Endothelial cell of umbilical vein (primary cell): ENCODE measurements at regions not wholly inside any gene's neighbourhood (a gene's known extent, or its start where the extent isn't known, plus 50 kb on each side); places are given as distances from the start of the nearest gene placed in this dataset.

Experiments
- BruUV-seq: library from RNA; stranded (reverse); fragments of 400-500 nt; replicated peaks from 2 replicates; lab custom pipeline; 2021; lab: Mats Ljungman, UMichigan
- CTCF ChIA-PET: fragments of 300-600, 350-600 bp; sonication (Branson Sonifier 250); formaldehyde crosslinking; loops from one replicate; lab custom pipeline; 2021; ENCODE audit warnings: antibody characterized with exemption, inconsistent platforms; lab: Charles Lee
- POLR2A ChIA-PET: fragments of 300-600, 350-600 bp; sonication (Branson Sonifier 250); formaldehyde crosslinking; loops from one replicate; lab custom pipeline; 2021; ENCODE audit warnings: antibody characterized with exemption, inconsistent platforms; lab: Charles Lee
- DNase-seq: peaks from one replicate; pipeline ENCODE4 v3.0.0-alpha.2; 2011; ENCODE audit warnings: low read depth, low spot score
- FAIRE-seq: peaks from 2 replicates; lab custom pipeline; 2011; peaks lifted over from hg19 to GRCh38; lab: Jason Lieb, UNC
- H2AFZ ChIP-seq: 2 replicates; pipeline ENCODE4 v1.6.0; 2012; ENCODE audit warnings: low read depth, low read length, control low read depth, inconsistent platforms
- H3K27ac ChIP-seq: 2 replicates; pipeline ENCODE4 v1.5.1; 2011; ENCODE audit warnings: low read depth, mild to moderate bottlenecking, control low read depth, low read length, moderate library complexity; ENCODE audit not compliant: insufficient read depth
- H3K27me3 ChIP-seq, 2 experiments: 2 replicates each; pipeline versions ENCODE4 v1.6.0 to v1.6.1; 2011; ENCODE audit warnings: low read length in 2 of 2, mixed read lengths in 1 of 2; ENCODE audit not compliant: control insufficient read depth in 2 of 2, insufficient read depth in 2 of 2
- H3K36me3 ChIP-seq, 2 experiments: 2 replicates in 1 of 2; 3 replicates in 1 of 2; pipeline ENCODE4 v1.5.1; 2011; ENCODE audit warnings: low read length in 2 of 2, mild to moderate bottlenecking in 1 of 2, moderate library complexity in 1 of 2; ENCODE audit not compliant: control insufficient read depth in 2 of 2, insufficient read depth in 2 of 2; ENCODE audit errors: extremely low read depth in 1 of 2
- H3K4me1 ChIP-seq: 3 replicates; pipeline ENCODE4 v1.5.1; 2011; ENCODE audit warnings: mild to moderate bottlenecking, low read length; ENCODE audit not compliant: control insufficient read depth, insufficient read depth; ENCODE audit errors: extremely low read depth
- H3K4me2 ChIP-seq: 2 replicates; pipeline ENCODE4 v1.6.1; 2011; ENCODE audit warnings: low read length, control low read depth, mixed read lengths; ENCODE audit not compliant: insufficient read depth
- H3K4me3 ChIP-seq, 3 experiments: fragments of 200-600 bp in 1 of 3; sonication (generic), shearing (Covaris generic) in 1 of 3; replicated peaks in 1 of 3; 2 replicates each; pipeline ENCODE4 v1.5.1; 2011 to 2016; ENCODE audit warnings: control low read depth in 3 of 3, low read length in 3 of 3, mild to moderate bottlenecking in 2 of 3, inconsistent platforms in 1 of 3, low read depth in 1 of 3, moderate library complexity in 1 of 3; ENCODE audit not compliant: insufficient read depth in 1 of 3
- H3K79me2 ChIP-seq: 2 replicates; pipeline ENCODE4 v1.6.0; 2012; ENCODE audit warnings: low read length, inconsistent platforms; ENCODE audit not compliant: control insufficient read depth, insufficient read depth
- H3K9ac ChIP-seq: replicated peaks from 2 replicates; pipeline ENCODE3; 2011; ENCODE audit warnings: low read length, control low read depth; ENCODE audit not compliant: insufficient read depth; ENCODE audit errors: extremely low read depth
- H3K9me1 ChIP-seq: replicated peaks from 3 replicates; pipeline ENCODE4 v1.6.0; 2011; ENCODE audit warnings: mild to moderate bottlenecking, low read length; ENCODE audit not compliant: control insufficient read depth, insufficient read depth; ENCODE audit errors: extremely low read depth
- H3K9me3 ChIP-seq: replicated peaks from 2 replicates; pipeline ENCODE4 v1.5.1; 2012; ENCODE audit warnings: low read length, inconsistent platforms; ENCODE audit not compliant: control insufficient read depth, insufficient read depth
- H4K20me1 ChIP-seq: replicated peaks from 2 replicates; pipeline ENCODE3; 2011; ENCODE audit warnings: mild to moderate bottlenecking, low read length; ENCODE audit not compliant: control insufficient read depth, insufficient read depth; ENCODE audit errors: extremely low read depth
- FOS ChIP-seq: IDR thresholded peaks from 2 replicates; pipeline ENCODE4 v1.6.1; 2011; ENCODE audit warnings: mild to moderate bottlenecking, low read length, moderate library complexity, borderline replicate concordance; ENCODE audit not compliant: insufficient read depth
- GATA2 ChIP-seq: IDR thresholded peaks from 2 replicates; pipeline ENCODE4 v1.7.0; 2011; ENCODE audit warnings: low read depth, mild to moderate bottlenecking, moderate library complexity, mixed read lengths, low read length; ENCODE audit not compliant: insufficient read length, insufficient read depth
- JUN ChIP-seq: IDR thresholded peaks from 2 replicates; pipeline ENCODE4 v1.6.1; 2011; ENCODE audit warnings: borderline replicate concordance, low read depth; ENCODE audit not compliant: insufficient read length, insufficient read depth
- dilution Hi-C: fragments of 300-500 bp; cut with MboI; formaldehyde crosslinking; loops from one replicate; pipeline ENCODE4 v1.15.0; 2019; ENCODE audit warnings: low sequenced_read_pairs; ENCODE audit not compliant: extremely low pct_ligation_motif_present
- intact Hi-C: fragments of 100-400 bp; cut with micrococcal nuclease; formaldehyde crosslinking; loops from one replicate; pipeline ENCODE4 v1.10.0; 2022
- TF ChIP-seq, protein P1 (sequence below), 2 donors: IDR thresholded peaks; 1 replicate in 1 of 2; 2 replicates in 1 of 2; pipeline ENCODE4 v1.5.1; 2011; ENCODE audit warnings: low read length in 2 of 2, mild to moderate bottlenecking in 2 of 2, moderate library complexity in 2 of 2, control low read depth in 1 of 2, inconsistent platforms in 1 of 2, low read depth in 1 of 2; ENCODE audit not compliant: insufficient read depth in 1 of 2; ENCODE audit errors: extremely low read depth in 1 of 2
- TF ChIP-seq, protein P2 (sequence below): IDR thresholded peaks from 2 replicates; pipeline ENCODE4 v1.6.1; 2011; ENCODE audit not compliant: insufficient read depth, insufficient read length

- no peaks in the 10 kb centered on the region for H3K36me3 ChIP-seq
- no peak overlapping the region for H3K4me2 ChIP-seq
- H3K79me2 ChIP-seq: no peaks in the 10 kb centered on the region
- FAIRE-seq (no peak), DNase-seq (no peak)
- peaks cover 1% of the 10 kb centered on the region for H3K9me3 ChIP-seq
- no peak overlapping the region for H2AFZ ChIP-seq
- ChIA-PET POLR2A (no interaction called here), CTCF (no interaction called here)
- TF ChIP-seq JUN: no peak
- no peak for TF ChIP-seq GATA2
- TF ChIP-seq, protein P1, sequence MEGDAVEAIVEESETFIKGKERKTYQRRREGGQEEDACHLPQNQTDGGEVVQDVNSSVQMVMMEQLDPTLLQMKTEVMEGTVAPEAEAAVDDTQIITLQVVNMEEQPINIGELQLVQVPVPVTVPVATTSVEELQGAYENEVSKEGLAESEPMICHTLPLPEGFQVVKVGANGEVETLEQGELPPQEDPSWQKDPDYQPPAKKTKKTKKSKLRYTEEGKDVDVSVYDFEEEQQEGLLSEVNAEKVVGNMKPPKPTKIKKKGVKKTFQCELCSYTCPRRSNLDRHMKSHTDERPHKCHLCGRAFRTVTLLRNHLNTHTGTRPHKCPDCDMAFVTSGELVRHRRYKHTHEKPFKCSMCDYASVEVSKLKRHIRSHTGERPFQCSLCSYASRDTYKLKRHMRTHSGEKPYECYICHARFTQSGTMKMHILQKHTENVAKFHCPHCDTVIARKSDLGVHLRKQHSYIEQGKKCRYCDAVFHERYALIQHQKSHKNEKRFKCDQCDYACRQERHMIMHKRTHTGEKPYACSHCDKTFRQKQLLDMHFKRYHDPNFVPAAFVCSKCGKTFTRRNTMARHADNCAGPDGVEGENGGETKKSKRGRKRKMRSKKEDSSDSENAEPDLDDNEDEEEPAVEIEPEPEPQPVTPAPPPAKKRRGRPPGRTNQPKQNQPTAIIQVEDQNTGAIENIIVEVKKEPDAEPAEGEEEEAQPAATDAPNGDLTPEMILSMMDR (IDR thresholded peaks at IDR 0.05; ENCODE audit: extremely low read depth in 1 of 2, insufficient read depth in 1 of 2, low read depth in 1 of 2, low read length in 2 of 2): no peak
- no peak for TF ChIP-seq FOS
- TF ChIP-seq, protein P2, sequence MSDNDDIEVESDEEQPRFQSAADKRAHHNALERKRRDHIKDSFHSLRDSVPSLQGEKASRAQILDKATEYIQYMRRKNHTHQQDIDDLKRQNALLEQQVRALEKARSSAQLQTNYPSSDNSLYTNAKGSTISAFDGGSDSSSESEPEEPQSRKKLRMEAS: no peak
- dilution Hi-C loops (no loop called here), intact Hi-C loops (no loop called here)
- no peak overlapping the region for H3K27ac ChIP-seq
- no TSS peak for BruUV-seq
- no peaks in the 10 kb centered on the region for H3K4me1 ChIP-seq
- no peak overlapping the region for H3K9ac ChIP-seq
- no peaks in the 10 kb centered on the region for H4K20me1 ChIP-seq
- H3K9me1 ChIP-seq: no peaks in the 10 kb centered on the region
- H3K27me3 ChIP-seq: no peaks in the 10 kb centered on the region
- H3K4me3 ChIP-seq: no peak overlapping the region
Measured at GRCh38 chr22:49571326-49571725, 256.3 kb downstream of the BRD1 start.
